OCI-LY7 (cell line): ENCODE measurements at regions not wholly inside any gene's neighbourhood (a gene's known extent, or its start where the extent isn't known, plus 50 kb on each side); places are given as distances from the start of the nearest gene placed in this dataset.

Experiments used
- BruUV-seq: library from RNA; stranded (reverse); fragments of 400-500 nt; replicated peaks from 2 replicates; lab custom pipeline; 2021; lab: Mats Ljungman, UMichigan
- CTCF ChIA-PET: fragments of 300-600 bp; sonication (Branson Sonifier 250); formaldehyde crosslinking; loops from one replicate; lab custom pipeline; 2022; ENCODE audit warnings: antibody characterized with exemption; ENCODE audit not compliant: unreplicated experiment; lab: Charles Lee
- POLR2A ChIA-PET: fragments of 300-600 bp; sonication (Branson Sonifier 250); formaldehyde crosslinking; loops from one replicate; lab custom pipeline; 2022; ENCODE audit warnings: antibody characterized with exemption; lab: Charles Lee
- DNase-seq: peaks from one replicate; pipeline ENCODE4 v3.0.0-alpha.2; 2015; ENCODE audit warnings: low spot score
- H2AFZ ChIP-seq: fragments of 200-600 bp; sonication (generic), shearing (Covaris generic); 2 replicates; pipeline ENCODE4 v1.6.1; 2014; ENCODE audit warnings: mild to moderate bottlenecking, antibody characterized with exemption, low read length, moderate library complexity
- H3K27ac ChIP-seq: fragments of 200-600 bp; sonication (generic); 2 replicates; pipeline ENCODE4 v1.5.1; 2014; ENCODE audit warnings: mixed run types, low read depth, mild to moderate bottlenecking, moderate library complexity, low read length, inconsistent platforms; ENCODE audit not compliant: poor library complexity, severe bottlenecking
- H3K36me3 ChIP-seq: fragments of 200-600 bp; sonication (generic); 2 replicates; pipeline ENCODE4 v1.6.1; 2014; ENCODE audit warnings: mild to moderate bottlenecking, antibody characterized with exemption, low read length, moderate library complexity, mixed read lengths; ENCODE audit not compliant: insufficient read depth
- H3K4me1 ChIP-seq: fragments of 200-600 bp; sonication (generic); 2 replicates; pipeline ENCODE4 v1.5.1; 2014; ENCODE audit warnings: mild to moderate bottlenecking, low read length; ENCODE audit not compliant: insufficient read depth, poor library complexity, severe bottlenecking
- H3K4me2 ChIP-seq: fragments of 200-600 bp; sonication (generic); 2 replicates; pipeline ENCODE4 v1.6.1; 2014; ENCODE audit warnings: mild to moderate bottlenecking, low read length
- H3K4me3 ChIP-seq: fragments of 200-600 bp; sonication (generic); 2 replicates; pipeline ENCODE4 v1.5.1; 2014; ENCODE audit warnings: mild to moderate bottlenecking, low read depth, low read length; ENCODE audit not compliant: poor library complexity, severe bottlenecking
- H3K79me2 ChIP-seq: fragments of 200-600 bp; sonication (generic); 2 replicates; pipeline ENCODE4 v1.6.1; 2016; ENCODE audit warnings: low read depth, mild to moderate bottlenecking, low read length, moderate library complexity, mixed read lengths; ENCODE audit not compliant: insufficient read depth
- H3K9me2 ChIP-seq: fragments of 200-600 bp; sonication (generic); 2 replicates; pipeline ENCODE4 v1.6.1; 2016; ENCODE audit warnings: mild to moderate bottlenecking, low read length, mixed read lengths; ENCODE audit not compliant: insufficient read depth
- H3K9me3 ChIP-seq: fragments of 200-600 bp; sonication (generic); 2 replicates; pipeline ENCODE4 v1.6.1; 2014; ENCODE audit warnings: mild to moderate bottlenecking, mixed run types, low read length, mixed read lengths
- H4K20me1 ChIP-seq: fragments of 200-600 bp; sonication (generic); 2 replicates; pipeline ENCODE4 v1.6.1; 2014; ENCODE audit warnings: mild to moderate bottlenecking, antibody characterized with exemption, low read length, moderate library complexity, mixed read lengths; ENCODE audit not compliant: insufficient read depth
- EZH2phosphoT487 ChIP-seq: fragments of 200-600 bp; sonication (generic); IDR thresholded peaks from 2 replicates; pipeline ENCODE4 v1.6.1; 2018; ENCODE audit warnings: low read depth, borderline replicate concordance, mild to moderate bottlenecking, mixed run types, antibody characterized with exemption, low read length, moderate library complexity, mixed read lengths
- intact Hi-C: fragments of 100-400 bp; cut with micrococcal nuclease; formaldehyde crosslinking; loops from one replicate; pipeline ENCODE4 v1.10.0; 2022; ENCODE audit not compliant: unreplicated experiment
- TF ChIP-seq, protein P1 (sequence below): fragments of 200-600 bp; sonication (generic); conservative IDR thresholded peaks from 2 replicates; pipeline ENCODE4 v1.5.1; 2014; ENCODE audit warnings: mild to moderate bottlenecking, antibody characterized with exemption, low read length, moderate library complexity, mixed read lengths

DNA sequence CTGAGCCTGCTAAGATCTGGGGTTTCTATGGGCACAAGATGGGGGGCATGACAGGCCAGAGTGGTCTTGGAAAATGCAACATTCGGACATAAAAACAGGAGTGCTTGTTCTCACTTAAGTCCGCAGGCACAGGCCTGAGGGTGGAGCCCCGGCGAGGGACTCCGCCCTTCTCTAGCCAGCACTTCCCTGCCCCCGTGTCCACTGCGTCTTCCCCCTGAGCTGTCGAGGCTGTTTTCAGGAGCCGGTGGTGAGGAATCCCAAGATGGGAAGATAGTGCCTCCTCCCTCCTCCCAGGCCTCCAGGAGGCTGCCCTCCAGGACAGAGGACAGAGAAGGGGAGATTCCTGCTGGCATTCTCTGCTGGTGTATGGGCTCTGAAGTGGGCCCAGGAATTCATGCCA, 105.2 kb downstream of the TLR5 start:
- Histone ChIP-seq H3K36me3 (no peaks in the 10 kb centered on the region), H3K4me2 (no peak overlapping the region), H2AFZ (no peak overlapping the region), H3K9me2 (no peaks in the 10 kb centered on the region), H3K27ac (no peak overlapping the region), H4K20me1 (no peaks in the 10 kb centered on the region), H3K79me2 (no peaks in the 10 kb centered on the region), H3K4me3 (no peak overlapping the region), H3K9me3 (no peaks in the 10 kb centered on the region), H3K4me1 (no peaks in the 10 kb centered on the region)
- TF ChIP-seq EZH2phosphoT487, result no peak
- TF ChIP-seq, protein P1, sequence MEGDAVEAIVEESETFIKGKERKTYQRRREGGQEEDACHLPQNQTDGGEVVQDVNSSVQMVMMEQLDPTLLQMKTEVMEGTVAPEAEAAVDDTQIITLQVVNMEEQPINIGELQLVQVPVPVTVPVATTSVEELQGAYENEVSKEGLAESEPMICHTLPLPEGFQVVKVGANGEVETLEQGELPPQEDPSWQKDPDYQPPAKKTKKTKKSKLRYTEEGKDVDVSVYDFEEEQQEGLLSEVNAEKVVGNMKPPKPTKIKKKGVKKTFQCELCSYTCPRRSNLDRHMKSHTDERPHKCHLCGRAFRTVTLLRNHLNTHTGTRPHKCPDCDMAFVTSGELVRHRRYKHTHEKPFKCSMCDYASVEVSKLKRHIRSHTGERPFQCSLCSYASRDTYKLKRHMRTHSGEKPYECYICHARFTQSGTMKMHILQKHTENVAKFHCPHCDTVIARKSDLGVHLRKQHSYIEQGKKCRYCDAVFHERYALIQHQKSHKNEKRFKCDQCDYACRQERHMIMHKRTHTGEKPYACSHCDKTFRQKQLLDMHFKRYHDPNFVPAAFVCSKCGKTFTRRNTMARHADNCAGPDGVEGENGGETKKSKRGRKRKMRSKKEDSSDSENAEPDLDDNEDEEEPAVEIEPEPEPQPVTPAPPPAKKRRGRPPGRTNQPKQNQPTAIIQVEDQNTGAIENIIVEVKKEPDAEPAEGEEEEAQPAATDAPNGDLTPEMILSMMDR, result no peak
- BruUV-seq, result no TSS peak
- no peak for DNase-seq
- ChIA-PET CTCF (no interaction called here), POLR2A (no interaction called here)
- intact Hi-C loops, result no loop called here

- no peak overlapping the region for H2AFZ ChIP-seq
- no peaks in the 10 kb centered on the region for H3K9me3 ChIP-seq
- TF ChIP-seq EZH2phosphoT487, result no peak
- TF ChIP-seq, protein P1, result no peak
- ChIA-PET POLR2A (no interaction called here), CTCF (no interaction called here)
- no peak overlapping the region for H3K4me2 ChIP-seq
- intact Hi-C loops, result no loop called here
- BruUV-seq, result no TSS peak
- H3K4me3 ChIP-seq, result no peak overlapping the region
- no peaks in the 10 kb centered on the region for H3K9me2 ChIP-seq
- no peaks in the 10 kb centered on the region for H3K4me1 ChIP-seq
- H3K36me3 ChIP-seq, result no peaks in the 10 kb centered on the region
- DNase-seq, result no peak
- H3K79me2 ChIP-seq, result no peaks in the 10 kb centered on the region
- H3K27ac ChIP-seq, result no peak overlapping the region
- H4K20me1 ChIP-seq, result no peaks in the 10 kb centered on the region
Measured at GRCh38 chr1:223038288-223039006, 104.6 kb downstream of the TLR5 start.

DNA sequence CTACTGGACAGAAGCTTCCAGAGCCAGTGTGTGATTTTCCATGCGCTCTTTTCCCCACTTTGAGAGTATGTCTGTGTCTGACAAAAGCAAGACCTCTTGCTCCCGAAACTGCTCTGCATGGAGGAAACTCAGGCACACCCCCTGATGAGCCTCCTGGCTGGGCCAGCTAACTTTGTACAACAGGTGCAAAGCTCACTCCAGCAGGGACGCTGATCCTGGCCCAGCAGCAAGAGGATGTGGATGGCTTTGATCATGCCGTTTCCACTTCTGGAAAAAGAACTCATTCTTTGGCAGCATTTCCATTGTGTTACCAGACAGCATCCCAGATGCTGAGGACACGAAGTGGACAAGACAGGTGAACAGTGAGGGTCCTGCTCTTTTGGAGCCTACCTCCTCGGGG, 103.1 kb downstream of the TLR5 start:
- Histone ChIP-seq H3K27ac (no peak overlapping the region), H3K36me3 (no peaks in the 10 kb centered on the region), H4K20me1 (no peaks in the 10 kb centered on the region), H3K9me2 (no peaks in the 10 kb centered on the region), H3K79me2 (no peaks in the 10 kb centered on the region), H3K4me2 (no peak overlapping the region), H3K9me3 (no peaks in the 10 kb centered on the region), H3K4me1 (no peaks in the 10 kb centered on the region), H2AFZ (no peak overlapping the region), H3K4me3 (no peak overlapping the region)
- intact Hi-C loops, result no loop called here
- no peak for DNase-seq
- CTCF ChIA-PET, result interaction anchor here (0.5 kb wide), 1 partner anchor 41 kb away, joined by 3 read pairs; no protein-coding TSS in a partner anchor
- BruUV-seq, result no TSS peak
- TF ChIP-seq EZH2phosphoT487, result no peak
- TF ChIP-seq, protein P1, result no peak
- POLR2A ChIA-PET, result no interaction called here
